ENCODE measurements at regions not wholly inside any gene's neighbourhood (a gene's known extent, or its start where the extent isn't known, plus 50 kb on each side); places are given as distances from the start of the nearest gene placed in this dataset.

- TF ChIP-seq, protein P1, sequence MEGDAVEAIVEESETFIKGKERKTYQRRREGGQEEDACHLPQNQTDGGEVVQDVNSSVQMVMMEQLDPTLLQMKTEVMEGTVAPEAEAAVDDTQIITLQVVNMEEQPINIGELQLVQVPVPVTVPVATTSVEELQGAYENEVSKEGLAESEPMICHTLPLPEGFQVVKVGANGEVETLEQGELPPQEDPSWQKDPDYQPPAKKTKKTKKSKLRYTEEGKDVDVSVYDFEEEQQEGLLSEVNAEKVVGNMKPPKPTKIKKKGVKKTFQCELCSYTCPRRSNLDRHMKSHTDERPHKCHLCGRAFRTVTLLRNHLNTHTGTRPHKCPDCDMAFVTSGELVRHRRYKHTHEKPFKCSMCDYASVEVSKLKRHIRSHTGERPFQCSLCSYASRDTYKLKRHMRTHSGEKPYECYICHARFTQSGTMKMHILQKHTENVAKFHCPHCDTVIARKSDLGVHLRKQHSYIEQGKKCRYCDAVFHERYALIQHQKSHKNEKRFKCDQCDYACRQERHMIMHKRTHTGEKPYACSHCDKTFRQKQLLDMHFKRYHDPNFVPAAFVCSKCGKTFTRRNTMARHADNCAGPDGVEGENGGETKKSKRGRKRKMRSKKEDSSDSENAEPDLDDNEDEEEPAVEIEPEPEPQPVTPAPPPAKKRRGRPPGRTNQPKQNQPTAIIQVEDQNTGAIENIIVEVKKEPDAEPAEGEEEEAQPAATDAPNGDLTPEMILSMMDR (IDR thresholded peaks at IDR 0.05; ENCODE audit: unreplicated experiment): no peak
- H3K27me3 Mint-ChIP-seq (ENCODE audit: low read depth): no peaks in the 10 kb centered on the region
- no peak for DNase-seq (ENCODE audit: low spot score in 2 of 2, unreplicated experiment in 2 of 2)
Measured at GRCh38 chr2:186229265-186229664, 256.8 kb upstream of the ZC3H15 start.

GRCh38 chr2:186241874-186242273 is 244.2 kb upstream of the ZC3H15 start:
- Mint-ChIP-seq H3K4me1 (no peaks in the 10 kb centered on the region), H3K27ac (no peak overlapping the region), H3K4me3 (no peak overlapping the region), H3K36me3 (peaks cover 2% of the 10 kb centered on the region), H3K27me3 (ENCODE audit: low read depth) (no peaks in the 10 kb centered on the region), H3K9me3 (peaks cover 8% of the 10 kb centered on the region)
- DNase-seq (ENCODE audit: low spot score in 2 of 2, unreplicated experiment in 2 of 2): no peak
- TF ChIP-seq, protein P1 (IDR thresholded peaks at IDR 0.05; ENCODE audit: unreplicated experiment): no peak

More at GRCh38 chr2:186229265-186229664, 256.8 kb upstream of the ZC3H15 start:
- peaks cover 79% of the 10 kb centered on the region for H3K9me3 Mint-ChIP-seq
- no peak overlapping the region for H3K27ac Mint-ChIP-seq
- H3K4me3 Mint-ChIP-seq: no peak overlapping the region
- H3K36me3 Mint-ChIP-seq: peaks cover 26% of the 10 kb centered on the region
- H3K4me1 Mint-ChIP-seq: no peaks in the 10 kb centered on the region

- Mint-ChIP-seq H3K9me3 (no peaks in the 10 kb centered on the region), H3K27ac (no peak overlapping the region), H3K27me3 (ENCODE audit: low read depth) (no peaks in the 10 kb centered on the region), H3K4me3 (no peak overlapping the region), H3K4me1 (no peaks in the 10 kb centered on the region), H3K36me3 (no peaks in the 10 kb centered on the region)
- DNase-seq (ENCODE audit: low spot score in 2 of 2, unreplicated experiment in 2 of 2): no peak
- TF ChIP-seq, protein P1 (IDR thresholded peaks at IDR 0.05; ENCODE audit: unreplicated experiment): no peak
Measured at GRCh38 chr2:186254759-186255158, 231.3 kb upstream of the ZC3H15 start.

- no peaks in the 10 kb centered on the region for H3K9me3 Mint-ChIP-seq
- no peaks in the 10 kb centered on the region for H3K27me3 Mint-ChIP-seq (ENCODE audit: low read depth)
- no peak for DNase-seq (ENCODE audit: low spot score in 2 of 2, unreplicated experiment in 2 of 2)
- TF ChIP-seq, protein P1 (IDR thresholded peaks at IDR 0.05; ENCODE audit: unreplicated experiment): no peak
- H3K36me3 Mint-ChIP-seq: no peaks in the 10 kb centered on the region
- no peaks in the 10 kb centered on the region for H3K4me1 Mint-ChIP-seq
- H3K4me3 Mint-ChIP-seq: no peak overlapping the region
- H3K27ac Mint-ChIP-seq: no peak overlapping the region
Measured at GRCh38 chr2:186255823-186256222, 230.2 kb upstream of the ZC3H15 start.

- no peak for DNase-seq (ENCODE audit: low spot score in 2 of 2, unreplicated experiment in 2 of 2)
- Mint-ChIP-seq H3K27ac (no peak overlapping the region), H3K4me3 (no peak overlapping the region), H3K4me1 (no peaks in the 10 kb centered on the region), H3K27me3 (ENCODE audit: low read depth) (no peaks in the 10 kb centered on the region), H3K36me3 (no peaks in the 10 kb centered on the region), H3K9me3 (no peaks in the 10 kb centered on the region)
- TF ChIP-seq, protein P1 (IDR thresholded peaks at IDR 0.05; ENCODE audit: unreplicated experiment): no peak
Measured at GRCh38 chr2:186256540-186256939, 229.5 kb upstream of the ZC3H15 start.

DNA sequence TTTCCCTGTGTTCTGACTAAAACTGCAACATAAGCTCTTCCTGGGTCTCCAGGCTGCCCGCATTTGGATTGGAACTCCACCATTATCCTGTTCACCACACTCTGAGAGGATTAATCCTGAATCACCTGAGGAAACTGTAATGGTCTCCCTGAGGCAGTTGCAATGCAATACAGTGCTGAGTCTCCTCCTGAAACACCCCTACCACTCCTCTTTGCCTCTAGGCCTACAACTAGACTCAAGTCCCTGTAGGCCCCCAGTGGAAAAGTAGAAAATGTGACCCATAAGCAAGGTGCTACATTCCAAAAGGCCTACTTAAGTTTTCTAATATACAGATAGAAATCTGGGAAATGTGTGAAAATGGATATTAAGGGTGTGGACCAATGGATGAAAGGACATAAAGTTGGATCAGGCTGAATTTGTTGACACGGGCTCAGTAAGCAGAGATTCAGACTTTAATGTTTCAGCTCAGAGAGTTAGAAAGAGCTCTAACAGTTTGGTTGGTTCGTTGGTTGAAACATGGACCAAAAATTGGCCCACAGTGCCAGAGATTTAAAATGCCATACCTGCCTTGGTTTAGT is 222.3 kb upstream of the ZC3H15 start:
- Mint-ChIP-seq H3K4me1 (no peaks in the 10 kb centered on the region), H3K9me3 (peaks cover 19% of the 10 kb centered on the region), H3K27me3 (ENCODE audit: low read depth) (no peaks in the 10 kb centered on the region), H3K27ac (no peak overlapping the region), H3K36me3 (peaks cover 14% of the 10 kb centered on the region), H3K4me3 (no peak overlapping the region)
- DNase-seq (ENCODE audit: low spot score in 2 of 2, unreplicated experiment in 2 of 2): no peak
- TF ChIP-seq, protein P1 (IDR thresholded peaks at IDR 0.05; ENCODE audit: unreplicated experiment): no peak

All from mesothelial cell of epicardium (in vitro differentiated cells).